D721Med (cell line): ENCODE measurements at regions not wholly inside any gene's neighbourhood (a gene's known extent, or its start where the extent isn't known, plus 50 kb on each side); places are given as distances from the start of the nearest gene placed in this dataset.

ENCODE experiments used
- DNase-seq: peaks from one replicate; pipeline ENCODE4 v3.0.0; 2011; ENCODE audit warnings: low spot score; ENCODE audit not compliant: insufficient read length
- FAIRE-seq: peaks from 2 replicates; lab custom pipeline; 2011; peaks lifted over from hg19 to GRCh38; lab: Jason Lieb, UNC
- TF ChIP-seq, protein P1 (sequence below): IDR thresholded peaks from 2 replicates; pipeline ENCODE4 v1.5.1; 2012; ENCODE audit warnings: mild to moderate bottlenecking, control low read depth; ENCODE audit not compliant: insufficient read depth; ENCODE audit errors: missing control alignments

DNA sequence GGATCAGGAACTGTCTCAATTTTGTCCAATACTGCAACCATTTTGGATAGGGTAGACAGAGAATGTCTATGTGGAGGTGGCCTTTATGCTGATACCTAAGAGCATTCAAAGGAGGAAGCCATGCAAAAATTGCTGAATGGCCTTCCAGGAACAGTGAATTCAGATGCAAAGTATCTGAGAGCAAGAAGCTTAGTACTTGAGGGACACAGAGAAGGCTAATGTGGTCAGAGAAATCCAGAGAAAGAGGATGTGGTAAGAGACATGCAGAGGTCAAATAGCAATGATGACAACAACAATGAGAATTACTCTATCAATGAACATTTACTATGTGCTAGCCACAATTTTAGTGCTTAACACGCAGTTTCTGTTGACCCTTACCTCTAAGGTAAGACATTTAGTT, 785.6 kb upstream of the KLHL1 start:
- peak; percentile 64 for FAIRE-seq
- TF ChIP-seq, protein P1, sequence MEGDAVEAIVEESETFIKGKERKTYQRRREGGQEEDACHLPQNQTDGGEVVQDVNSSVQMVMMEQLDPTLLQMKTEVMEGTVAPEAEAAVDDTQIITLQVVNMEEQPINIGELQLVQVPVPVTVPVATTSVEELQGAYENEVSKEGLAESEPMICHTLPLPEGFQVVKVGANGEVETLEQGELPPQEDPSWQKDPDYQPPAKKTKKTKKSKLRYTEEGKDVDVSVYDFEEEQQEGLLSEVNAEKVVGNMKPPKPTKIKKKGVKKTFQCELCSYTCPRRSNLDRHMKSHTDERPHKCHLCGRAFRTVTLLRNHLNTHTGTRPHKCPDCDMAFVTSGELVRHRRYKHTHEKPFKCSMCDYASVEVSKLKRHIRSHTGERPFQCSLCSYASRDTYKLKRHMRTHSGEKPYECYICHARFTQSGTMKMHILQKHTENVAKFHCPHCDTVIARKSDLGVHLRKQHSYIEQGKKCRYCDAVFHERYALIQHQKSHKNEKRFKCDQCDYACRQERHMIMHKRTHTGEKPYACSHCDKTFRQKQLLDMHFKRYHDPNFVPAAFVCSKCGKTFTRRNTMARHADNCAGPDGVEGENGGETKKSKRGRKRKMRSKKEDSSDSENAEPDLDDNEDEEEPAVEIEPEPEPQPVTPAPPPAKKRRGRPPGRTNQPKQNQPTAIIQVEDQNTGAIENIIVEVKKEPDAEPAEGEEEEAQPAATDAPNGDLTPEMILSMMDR, result no peak
- DNase-seq, result no peak

DNA sequence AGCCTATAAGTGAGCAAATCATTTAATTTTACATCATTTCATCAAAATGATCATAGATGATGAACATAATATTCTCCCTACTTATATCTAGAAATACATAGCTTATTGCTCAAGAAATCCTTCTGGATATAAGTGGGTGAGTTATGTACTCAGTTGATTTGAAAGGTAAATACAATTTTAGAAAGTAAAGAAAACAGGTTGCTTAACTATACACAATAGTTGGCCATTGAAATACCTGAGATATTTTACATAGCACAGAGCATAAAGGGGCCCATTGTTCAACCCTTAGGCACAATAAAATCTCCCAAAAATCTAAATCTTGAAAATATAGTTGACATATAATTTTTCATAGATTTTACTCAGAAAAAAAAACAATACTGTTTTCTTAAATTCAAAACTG, 782.0 kb upstream of the KLHL1 start:
- DNase-seq, result no peak
- TF ChIP-seq, protein P1, result no peak
- FAIRE-seq, result no peak

DNA sequence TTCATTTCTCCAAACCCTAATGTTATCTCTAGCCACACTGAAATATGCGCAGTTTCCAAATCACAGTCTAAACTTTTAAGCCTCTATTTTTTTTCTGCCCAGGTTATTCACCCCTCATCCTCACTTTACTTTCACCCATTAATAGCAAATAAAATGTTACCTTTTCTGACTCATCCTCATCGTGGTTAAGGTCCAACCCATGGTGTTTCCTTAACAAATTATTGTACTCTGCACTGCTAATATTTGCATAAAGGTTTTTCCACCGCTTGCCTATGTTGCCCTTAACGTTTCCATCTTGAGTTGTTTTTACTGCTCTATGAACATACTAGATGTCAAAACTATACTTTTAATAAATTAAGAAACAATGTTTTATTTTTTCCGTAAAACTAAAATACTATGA, 780.9 kb upstream of the KLHL1 start:
- TF ChIP-seq, protein P1, result no peak
- FAIRE-seq, result no peak
- DNase-seq, result no peak

DNA sequence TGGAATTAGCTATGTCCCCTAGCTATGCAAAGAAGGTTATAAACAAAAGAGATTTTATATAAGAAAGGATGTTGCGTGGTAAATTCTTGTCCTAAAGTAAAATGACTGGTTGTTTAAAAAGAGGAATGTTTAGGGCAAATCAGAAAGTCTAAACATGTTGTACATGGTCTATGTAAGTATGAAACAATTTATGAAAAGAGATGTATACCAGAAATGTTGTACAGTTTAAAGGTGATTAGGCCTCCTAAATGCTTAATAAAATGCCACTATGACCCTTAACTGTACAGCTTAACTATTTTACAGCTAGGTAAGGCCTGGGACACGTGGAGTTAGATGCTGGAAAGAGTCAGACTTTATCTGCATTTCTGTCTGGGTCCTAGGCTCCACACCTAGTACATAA, 775.9 kb upstream of the KLHL1 start:
- DNase-seq (no peak), FAIRE-seq (peak; percentile 44)
- TF ChIP-seq, protein P1, result no peak

DNA sequence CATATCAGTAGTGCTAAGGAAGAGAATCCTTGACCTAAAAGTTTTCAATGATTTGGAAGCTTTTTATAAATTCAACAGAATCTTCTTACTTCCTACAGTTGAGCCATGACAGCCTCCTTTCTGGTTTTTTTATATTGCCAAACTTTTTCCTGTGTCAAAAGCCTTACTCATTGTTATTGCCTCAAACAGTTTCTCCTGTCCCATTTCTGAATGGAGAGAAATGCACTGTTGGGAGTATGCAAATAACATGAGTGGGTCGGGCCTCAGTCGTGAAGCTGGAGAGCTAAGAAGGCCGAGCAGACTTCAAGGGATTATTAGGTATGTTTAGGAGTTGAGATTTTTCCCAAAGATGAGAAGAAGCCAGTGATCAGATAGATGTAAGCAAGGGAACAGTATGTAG, 766.4 kb upstream of the KLHL1 start:
- DNase-seq (no peak), FAIRE-seq (no peak)

DNA sequence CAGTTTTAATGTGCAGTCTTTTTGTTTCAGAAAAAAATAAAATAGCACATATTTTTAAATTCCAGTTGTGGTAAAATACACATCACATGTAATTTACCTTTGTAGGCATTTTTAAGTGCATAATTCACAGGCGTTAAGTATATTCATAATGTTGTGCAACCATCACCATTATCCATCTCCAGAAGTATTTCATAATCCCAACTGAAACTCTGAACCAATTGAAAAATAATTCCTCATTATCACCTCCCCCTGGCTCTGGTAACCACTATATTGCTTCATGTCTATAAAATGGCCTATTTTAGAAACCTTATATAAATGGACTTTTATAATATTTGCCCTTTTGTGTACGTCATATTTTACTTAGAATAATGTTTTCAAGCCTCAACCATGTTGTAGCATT, 756.5 kb upstream of the KLHL1 start:
- TF ChIP-seq, protein P1, result no peak
- DNase-seq (no peak), FAIRE-seq (no peak)

More for the DNA sequence above, 766.4 kb upstream of the KLHL1 start:
- TF ChIP-seq, protein P1, result no peak

DNA sequence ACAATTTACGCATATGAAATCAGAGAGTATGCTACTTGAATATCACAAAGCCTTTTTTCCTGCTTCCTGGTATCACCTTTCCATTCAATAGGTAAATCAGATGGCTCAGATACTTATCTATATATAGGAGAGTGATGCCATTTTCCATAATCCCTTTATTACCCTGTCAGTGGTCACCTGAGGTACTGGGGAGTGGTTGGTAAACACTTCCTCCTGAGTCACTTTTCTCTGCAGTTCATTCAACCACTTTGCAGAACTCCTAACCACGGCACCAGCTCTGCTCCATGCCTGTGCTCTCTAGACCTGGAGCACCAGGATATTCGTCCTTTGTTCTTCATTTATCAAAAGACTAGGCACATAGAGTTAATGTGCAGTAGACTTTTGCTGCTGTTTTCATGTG, 748.5 kb upstream of the KLHL1 start:
- TF ChIP-seq, protein P1, result no peak
- no peak for DNase-seq
- peak; percentile 35 for FAIRE-seq
